GM20000 (cell line): ENCODE measurements at regions not wholly inside any gene's neighbourhood (a gene's known extent, or its start where the extent isn't known, plus 50 kb on each side); places are given as distances from the start of the nearest gene placed in this dataset.

Experiments used
- DNase-seq: peaks from one replicate; pipeline ENCODE4 v3.0.0; 2012; ENCODE audit warnings: low spot score
- CTCF ChIP-seq: IDR thresholded peaks from 2 replicates; pipeline ENCODE4 v1.5.1; 2012; ENCODE audit warnings: mild to moderate bottlenecking, control low read depth; ENCODE audit errors: extremely low read depth, missing control alignments

GRCh38 chr6:48197941-48198340 is 86.9 kb upstream of the PTCHD4 start:
- no peak for TF ChIP-seq CTCF
- no peak for DNase-seq

GRCh38 chr6:48194596-48195295 is 83.7 kb upstream of the PTCHD4 start:
- no peak for TF ChIP-seq CTCF
- no peak for DNase-seq

- TF ChIP-seq CTCF = no peak
- no peak for DNase-seq
Observed at GRCh38 chr6:48188158-48188557, 77.2 kb upstream of the PTCHD4 start.

- no peak for DNase-seq
- no peak for TF ChIP-seq CTCF
Observed at GRCh38 chr6:48186746-48187145, 75.7 kb upstream of the PTCHD4 start.

GRCh38 chr6:48184648-48185047 is 73.7 kb upstream of the PTCHD4 start:
- TF ChIP-seq CTCF = no peak

GRCh38 chr6:48183811-48184605 is 73.0 kb upstream of the PTCHD4 start:
- TF ChIP-seq CTCF = no peak
- no peak for DNase-seq

More at GRCh38 chr6:48184648-48185047, 73.7 kb upstream of the PTCHD4 start:
- no peak for DNase-seq

GRCh38 chr6:48183178-48183577 is 72.2 kb upstream of the PTCHD4 start:
- no peak for TF ChIP-seq CTCF
- DNase-seq = no peak
